Gastrocnemius medialis (tissue), 4 donors: ENCODE measurements at regions not wholly inside any gene's neighbourhood (a gene's known extent, or its start where the extent isn't known, plus 50 kb on each side); places are given as distances from the start of the nearest gene placed in this dataset.

Source experiments
- POLR2A ChIP-seq, 2 donors: fragments of 450-650 bp; IDR thresholded peaks; one replicate each; pipeline ENCODE4 v1.6.1; 2017; ENCODE audit warnings: antibody characterized with exemption in 2 of 2, mild to moderate bottlenecking in 2 of 2, moderate library complexity in 2 of 2
- TF ChIP-seq, protein P1 (sequence below), 5 experiments: fragments of 450-650 bp in 3 of 5; fragments of 200-600 bp in 2 of 5; sonication (generic) in 2 of 5; IDR thresholded peaks in 4 of 5; conservative IDR thresholded peaks in 1 of 5; 1 replicate in 4 of 5; 2 replicates in 1 of 5; pipeline ENCODE4 v1.5.1; 2016 to 2019; ENCODE audit warnings: antibody characterized with exemption in 5 of 5, mild to moderate bottlenecking in 3 of 5, moderate library complexity in 3 of 5

DNA sequence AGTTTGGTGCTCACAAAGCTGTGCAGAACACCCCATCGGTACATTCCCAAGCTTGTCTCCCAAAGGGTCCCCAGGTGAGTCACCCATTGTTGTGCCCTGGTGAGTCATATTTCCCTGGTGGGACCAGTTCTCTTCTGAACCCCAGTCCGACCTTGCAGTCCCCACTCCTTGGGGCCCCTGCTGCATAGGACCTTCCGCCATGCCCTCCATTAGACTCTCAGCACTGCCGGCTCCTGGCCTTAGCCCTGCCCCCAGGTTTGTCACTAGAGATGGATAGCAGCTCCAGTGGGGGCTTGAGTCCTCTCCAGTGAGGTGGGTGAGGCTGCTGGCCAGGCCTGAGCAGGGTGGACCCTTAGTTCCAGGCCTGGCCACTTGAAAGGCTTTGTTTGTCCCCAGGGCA is 80.5 kb upstream of the MKI67 start:
- TF ChIP-seq, protein P1, sequence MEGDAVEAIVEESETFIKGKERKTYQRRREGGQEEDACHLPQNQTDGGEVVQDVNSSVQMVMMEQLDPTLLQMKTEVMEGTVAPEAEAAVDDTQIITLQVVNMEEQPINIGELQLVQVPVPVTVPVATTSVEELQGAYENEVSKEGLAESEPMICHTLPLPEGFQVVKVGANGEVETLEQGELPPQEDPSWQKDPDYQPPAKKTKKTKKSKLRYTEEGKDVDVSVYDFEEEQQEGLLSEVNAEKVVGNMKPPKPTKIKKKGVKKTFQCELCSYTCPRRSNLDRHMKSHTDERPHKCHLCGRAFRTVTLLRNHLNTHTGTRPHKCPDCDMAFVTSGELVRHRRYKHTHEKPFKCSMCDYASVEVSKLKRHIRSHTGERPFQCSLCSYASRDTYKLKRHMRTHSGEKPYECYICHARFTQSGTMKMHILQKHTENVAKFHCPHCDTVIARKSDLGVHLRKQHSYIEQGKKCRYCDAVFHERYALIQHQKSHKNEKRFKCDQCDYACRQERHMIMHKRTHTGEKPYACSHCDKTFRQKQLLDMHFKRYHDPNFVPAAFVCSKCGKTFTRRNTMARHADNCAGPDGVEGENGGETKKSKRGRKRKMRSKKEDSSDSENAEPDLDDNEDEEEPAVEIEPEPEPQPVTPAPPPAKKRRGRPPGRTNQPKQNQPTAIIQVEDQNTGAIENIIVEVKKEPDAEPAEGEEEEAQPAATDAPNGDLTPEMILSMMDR (IDR thresholded peaks at IDR 0.05 in 4 of 5, conservative IDR thresholded peaks at IDR 0.05 in 1 of 5) = no peak
- no peak for TF ChIP-seq POLR2A (IDR thresholded peaks at IDR 0.05)
